Ishikawa (cell line): ENCODE measurements at regions not wholly inside any gene's neighbourhood (a gene's known extent, or its start where the extent isn't known, plus 50 kb on each side); places are given as distances from the start of the nearest gene placed in this dataset.

Experiments
- CEBPB ChIP-seq: IDR thresholded peaks from 2 replicates; pipeline ENCODE4 v1.6.1; 2012
- CREB1 ChIP-seq: IDR thresholded peaks from 2 replicates; pipeline ENCODE4 v1.6.1; 2012; ENCODE audit warnings: low read depth
- EGR1 ChIP-seq: IDR thresholded peaks from 2 replicates; pipeline ENCODE4 v1.6.1; 2012
- EP300 ChIP-seq: IDR thresholded peaks from 2 replicates; pipeline ENCODE4 v1.6.1; 2012; ENCODE audit warnings: borderline replicate concordance
- FOXM1 ChIP-seq: IDR thresholded peaks from 2 replicates; pipeline ENCODE4 v1.6.1; 2012; ENCODE audit warnings: low read depth, borderline replicate concordance
- MAX ChIP-seq: IDR thresholded peaks from 2 replicates; pipeline ENCODE4 v1.6.1; 2012
- RAD21 ChIP-seq: IDR thresholded peaks from 2 replicates; pipeline ENCODE4 v1.6.1; 2012; ENCODE audit warnings: low read depth
- REST ChIP-seq: IDR thresholded peaks from 2 replicates; pipeline ENCODE4 v1.6.1; 2012; ENCODE audit warnings: low read depth, mild to moderate bottlenecking
- TAF1 ChIP-seq: IDR thresholded peaks from 2 replicates; pipeline ENCODE4 v1.6.1; 2012; ENCODE audit warnings: low read depth, mild to moderate bottlenecking
- TCF12 ChIP-seq: IDR thresholded peaks from 2 replicates; pipeline ENCODE4 v1.6.1; 2012; ENCODE audit warnings: low read depth
- TEAD4 ChIP-seq: IDR thresholded peaks from 2 replicates; pipeline ENCODE4 v1.6.1; 2012
- ZBTB7A ChIP-seq: IDR thresholded peaks from 2 replicates; pipeline ENCODE4 v1.6.1; 2012; ENCODE audit warnings: low read depth

- TF ChIP-seq EP300, result no peak
- no peak for TF ChIP-seq CREB1
- TF ChIP-seq REST, result no peak
- TF ChIP-seq TAF1, result no peak
- no peak for TF ChIP-seq ZBTB7A
- no peak for TF ChIP-seq MAX
- no peak for TF ChIP-seq FOXM1
- TF ChIP-seq RAD21, result no peak
- TF ChIP-seq EGR1, result no peak
- TF ChIP-seq TEAD4, result no peak
- no peak for TF ChIP-seq CEBPB
- TF ChIP-seq TCF12, result no peak
Measured at GRCh38 chr6:54515713-54516112, 207.5 kb downstream of the TINAG start.
